GM12892 (cell line): ENCODE measurements at regions not wholly inside any gene's neighbourhood (a gene's known extent, or its start where the extent isn't known, plus 50 kb on each side); places are given as distances from the start of the nearest gene placed in this dataset.

Source experiments
- POLR2A ChIP-seq: IDR thresholded peaks from 2 replicates; pipeline ENCODE4 v1.6.1; 2011; ENCODE audit warnings: low read depth, low read length, control low read depth
- POLR2AphosphoS5 ChIP-seq: IDR thresholded peaks from 2 replicates; pipeline ENCODE4 v1.6.1; 2011; ENCODE audit warnings: low read depth, low read length, control low read depth

DNA sequence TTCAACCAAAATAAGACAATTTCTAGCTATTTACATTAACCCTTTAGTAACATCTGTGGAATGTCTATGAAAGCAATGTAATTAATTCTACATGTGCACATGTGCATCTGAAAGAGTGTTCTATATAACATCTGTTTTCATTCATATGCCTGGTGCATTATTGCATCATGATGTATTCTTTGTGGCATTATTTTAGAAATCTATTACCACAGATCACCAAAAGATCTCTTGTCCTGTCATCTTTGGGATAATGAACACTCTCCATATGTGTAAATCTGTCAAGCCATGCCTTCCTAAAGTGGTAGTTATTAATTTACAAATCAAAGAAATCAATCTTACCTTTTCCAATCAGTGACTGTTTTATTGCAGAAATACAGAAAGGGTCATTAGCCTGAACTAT lies 86.9 kb downstream of the TRIB2 start:
- no peak for TF ChIP-seq POLR2AphosphoS5
- no peak for TF ChIP-seq POLR2A
